Lower leg skin (tissue), 4 donors: ENCODE measurements at regions not wholly inside any gene's neighbourhood (a gene's known extent, or its start where the extent isn't known, plus 50 kb on each side); places are given as distances from the start of the nearest gene placed in this dataset.

Experiments used
- DNase-seq, 2 donors: peaks; one replicate each; pipeline ENCODE4 v3.0.0-alpha.2; 2019; ENCODE audit warnings: low spot score in 2 of 2
- H3K4me3 ChIP-seq: fragments of 200-600 bp; sonication (generic); 2 replicates; pipeline ENCODE4 v1.5.1; 2017; ENCODE audit warnings: mild to moderate bottlenecking, low read depth; ENCODE audit not compliant: poor library complexity, severe bottlenecking
- CTCF ChIP-seq, 3 donors: fragments of 450-650 bp; IDR thresholded peaks; one replicate each; pipeline ENCODE4 v1.5.1; 2016; ENCODE audit warnings: antibody characterized with exemption in 3 of 3, mild to moderate bottlenecking in 3 of 3, moderate library complexity in 2 of 3
- POLR2A ChIP-seq, 2 donors: fragments of 450-650 bp; IDR thresholded peaks; one replicate each; pipeline ENCODE4 v1.6.1; 2016 to 2017; ENCODE audit warnings: antibody characterized with exemption in 2 of 2, mild to moderate bottlenecking in 1 of 2, moderate library complexity in 1 of 2
- WGBS, 2 donors: methylation state at CpG; one replicate each; pipeline ENCODE4 v1.1.5; 2018; 5-methylcytosine and 5-hydroxymethylcytosine counted together
- intact Hi-C: fragments of 100-400 bp; cut with DNase I; formaldehyde crosslinking; loops from one replicate; pipeline ENCODE4 v1.15.0; 2023; ENCODE audit warnings: low total_unique reads

GRCh38 chr13:34749046-34749445 is 193.0 kb upstream of the NBEA start:
- TF ChIP-seq CTCF (IDR thresholded peaks at IDR 0.05) (no peak), POLR2A (IDR thresholded peaks at IDR 0.05) (no peak)
- intact Hi-C loops: no loop called here
- no peak for DNase-seq
- H3K4me3 ChIP-seq: no peak overlapping the region
- 55 to 63% methylated on average over 8 of the region's 8 CpGs for WGBS, 2 donors

DNA sequence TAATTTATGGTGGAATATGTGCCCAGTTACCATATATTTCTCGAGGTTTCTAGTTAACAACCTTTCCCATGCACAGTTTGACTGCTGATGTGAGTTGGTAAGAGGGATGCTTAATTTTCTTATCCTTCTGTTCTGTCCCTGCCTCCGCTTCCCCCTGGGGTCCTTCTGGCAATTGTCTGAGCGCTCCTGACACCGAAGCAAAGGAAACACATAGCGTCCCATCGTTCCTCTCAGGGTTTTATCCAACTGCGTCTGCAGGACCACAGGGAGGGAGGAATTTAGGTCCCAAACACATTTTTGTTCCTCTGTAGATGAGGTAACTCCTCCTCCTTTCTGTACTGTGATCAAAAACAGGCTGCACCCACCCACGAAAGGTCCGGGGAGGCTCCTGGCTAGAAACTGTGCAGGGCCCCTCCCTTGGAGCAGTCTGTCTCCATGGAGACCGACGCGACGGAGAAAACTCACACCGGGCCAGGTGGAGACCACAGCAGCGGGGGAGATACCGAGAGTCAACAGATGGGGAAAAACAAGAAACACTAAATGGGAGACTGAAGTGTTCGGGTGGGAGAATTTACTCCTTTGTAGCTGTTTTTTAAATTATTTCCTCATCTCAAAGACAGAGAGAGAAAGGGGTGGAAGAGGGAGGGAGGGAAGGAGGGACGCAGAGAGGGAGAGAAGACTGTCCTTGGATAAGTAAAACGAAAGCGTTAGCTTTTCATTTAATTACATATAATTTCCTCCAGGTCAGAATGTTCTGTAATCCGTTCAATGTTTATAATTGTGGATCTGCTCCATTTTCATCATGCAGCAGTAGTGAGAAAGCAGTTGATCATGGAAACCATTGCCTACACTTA is 191.8 kb upstream of the NBEA start:
- DNase-seq: no peak
- 19 to 28% methylated on average over 21 of the region's 21 CpGs for WGBS, 2 donors
- H3K4me3 ChIP-seq: no peak overlapping the region

DNA sequence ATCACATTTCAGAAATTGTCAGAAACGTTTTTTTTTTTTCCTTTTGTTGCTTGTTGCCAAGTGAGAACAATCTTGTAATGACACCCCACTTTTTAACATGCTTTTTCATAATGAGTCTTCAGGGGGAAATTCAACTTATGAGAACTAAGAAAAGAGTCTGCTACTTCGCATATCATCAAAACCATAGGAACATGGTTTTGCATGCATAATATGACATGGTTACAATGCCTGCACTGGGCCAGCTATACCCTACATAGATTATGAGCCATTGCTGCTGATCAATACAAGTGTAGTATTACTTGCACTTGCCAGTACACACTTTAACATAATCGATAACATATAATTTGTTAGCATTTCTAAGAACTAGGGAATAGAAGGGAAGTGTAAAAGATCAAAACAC is 191.0 kb upstream of the NBEA start:
- intact Hi-C loops: no loop called here
- no peak for DNase-seq
- no peak for TF ChIP-seq CTCF (IDR thresholded peaks at IDR 0.05)
- TF ChIP-seq POLR2A (IDR thresholded peaks at IDR 0.05): no peak
- no peak overlapping the region for H3K4me3 ChIP-seq
- 62 to 65% methylated on average over 3 of the region's 3 CpGs for WGBS, 2 donors

More for the DNA sequence above, 191.8 kb upstream of the NBEA start:
- intact Hi-C loops: no loop called here
- TF ChIP-seq CTCF (IDR thresholded peaks at IDR 0.05): no peak

GRCh38 chr13:34751492-34751891 is 190.6 kb upstream of the NBEA start:
- TF ChIP-seq POLR2A (IDR thresholded peaks at IDR 0.05) (no peak), CTCF (IDR thresholded peaks at IDR 0.05) (no peak)
- DNase-seq: no peak
- WGBS, 2 donors: 94 to 98% methylated on average over 3 of the region's 3 CpGs
- H3K4me3 ChIP-seq: no peak overlapping the region
- intact Hi-C loops: no loop called here

- 85 to 86% methylated on average over 11 of the region's 11 CpGs for WGBS, 2 donors
- no peak for TF ChIP-seq POLR2A (IDR thresholded peaks at IDR 0.05)
- TF ChIP-seq CTCF (IDR thresholded peaks at IDR 0.05): no peak
- no peak for DNase-seq
- no peak overlapping the region for H3K4me3 ChIP-seq
- intact Hi-C loops: no loop called here
Measured at GRCh38 chr13:34752283-34752960, 189.6 kb upstream of the NBEA start.
